NCI-H2029 (cell line): ENCODE measurements at regions not wholly inside any gene's neighbourhood (a gene's known extent, or its start where the extent isn't known, plus 50 kb on each side); places are given as distances from the start of the nearest gene placed in this dataset.
"Not testable (repeated sequence)": the region's sequence is repeated elsewhere in the genome, so short reads cannot be mapped to it uniquely, and the experiment has no call there.

ENCODE experiments used
- DNase-seq: peaks from one replicate; lab custom pipeline; 2025; lab: John Stamatoyannopoulos, UW

- DNase-seq = no peak
Measured at GRCh38 chr4:13902146-13902545, 274.6 kb upstream of the BOD1L1 start.

DNA sequence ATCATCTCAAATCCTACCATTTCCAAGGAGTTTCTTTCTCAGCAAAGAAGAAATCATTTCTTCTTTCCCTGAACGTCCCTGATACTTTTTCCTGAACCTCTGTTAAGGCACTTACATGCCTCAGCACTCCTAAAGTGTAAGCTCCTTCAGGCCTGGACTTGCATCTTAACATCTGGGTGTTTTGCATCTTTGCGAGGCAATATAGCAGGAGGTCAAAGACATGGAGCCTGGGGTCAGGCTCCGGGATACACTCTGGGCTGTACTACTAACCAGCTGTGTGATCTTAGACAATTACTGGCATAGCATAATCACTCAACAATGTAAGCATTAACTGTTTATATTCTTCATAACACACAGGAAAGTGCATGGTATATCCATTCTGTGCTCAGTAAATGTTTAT lies 275.5 kb upstream of the BOD1L1 start:
- DNase-seq = no peak

DNA sequence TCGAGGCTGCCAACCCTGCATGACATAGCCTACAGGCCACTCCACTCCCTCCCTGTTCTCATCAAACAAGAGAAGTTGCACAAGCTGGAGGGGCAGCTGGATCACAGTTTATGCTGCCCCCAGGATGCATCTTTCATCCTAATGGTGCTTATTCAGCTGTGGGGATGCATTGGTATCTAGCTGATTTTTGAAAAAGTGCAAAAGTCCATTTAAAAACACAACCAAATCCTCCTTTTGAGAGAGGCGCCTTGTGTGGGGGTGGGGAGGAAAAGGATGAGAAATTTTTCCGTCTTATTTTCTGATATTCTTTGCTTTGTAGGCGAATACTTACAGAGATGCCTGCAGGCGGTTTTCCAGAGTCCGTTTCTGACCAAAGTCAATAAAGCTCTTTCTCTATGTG lies 276.4 kb upstream of the BOD1L1 start:
- no peak for DNase-seq

GRCh38 chr4:13905543-13905942 lies 278.0 kb upstream of the BOD1L1 start:
- DNase-seq = no peak

DNA sequence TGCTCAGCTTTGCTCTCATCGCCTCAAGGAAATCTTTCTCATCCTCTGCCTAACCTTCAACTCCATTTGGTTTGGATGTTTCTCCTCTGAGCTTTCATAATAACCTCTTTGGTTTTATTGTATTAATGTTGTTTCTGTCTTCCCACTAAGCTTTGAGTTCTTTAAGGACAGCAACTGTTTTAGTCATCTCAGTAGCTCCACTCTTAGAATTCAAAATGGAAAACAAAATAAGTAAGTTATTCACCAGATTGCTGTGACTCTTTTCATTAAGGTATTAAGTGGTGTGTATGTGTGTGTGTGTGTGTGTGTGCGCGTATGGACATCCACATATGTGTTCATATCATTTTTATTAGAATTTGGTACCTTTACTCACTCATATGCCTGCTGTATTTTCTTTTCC lies 279.2 kb upstream of the BOD1L1 start:
- no peak for DNase-seq

DNA sequence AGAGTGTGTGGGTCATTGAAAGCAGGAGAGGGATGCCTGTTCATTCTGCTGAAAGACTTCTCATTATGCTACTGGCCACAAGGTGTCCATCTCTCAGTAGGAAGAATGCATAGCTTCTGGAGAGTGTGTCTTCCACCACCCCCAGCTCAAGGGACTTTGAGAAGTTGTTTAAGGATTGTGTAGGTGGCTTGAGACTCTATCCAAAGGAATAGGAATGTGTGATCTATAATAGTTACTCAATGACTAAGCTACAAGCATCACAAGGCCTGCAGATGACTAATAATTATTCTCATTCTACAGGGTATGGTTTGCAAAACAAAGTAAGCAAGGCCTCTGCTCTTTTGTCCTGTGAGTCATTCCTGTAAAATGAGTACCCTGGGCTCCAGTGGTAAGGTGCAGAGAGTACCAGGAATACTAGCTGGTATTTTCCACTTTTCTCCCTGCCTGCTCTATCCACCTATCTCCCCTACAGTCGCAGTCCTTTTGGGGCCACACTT lies 279.8 kb upstream of the BOD1L1 start:
- DNase-seq = no peak

DNA sequence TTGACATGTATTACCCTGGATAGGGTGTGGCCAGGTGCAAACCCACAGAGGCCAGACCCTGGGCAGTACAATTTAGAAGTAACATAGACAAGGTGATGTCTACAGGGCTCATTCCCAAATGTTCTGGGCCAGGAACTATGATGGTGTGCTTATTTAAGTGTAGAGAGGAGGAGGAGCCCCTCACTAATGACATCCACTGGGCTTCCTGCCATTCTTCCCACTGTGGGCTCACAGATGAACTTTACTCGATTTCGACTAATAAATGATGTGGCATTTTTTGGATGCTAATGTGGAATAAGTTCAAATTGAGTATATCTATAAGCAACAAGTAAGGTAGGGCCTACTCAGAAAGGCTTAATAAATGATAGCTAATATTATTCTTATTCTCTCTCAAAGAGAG lies 280.9 kb upstream of the BOD1L1 start:
- DNase-seq = no peak

- no peak for DNase-seq
Measured at GRCh38 chr4:13910556-13910955, 283.0 kb upstream of the BOD1L1 start.

- DNase-seq = no peak
Measured at GRCh38 chr4:13911256-13911655, 283.7 kb upstream of the BOD1L1 start.

DNA sequence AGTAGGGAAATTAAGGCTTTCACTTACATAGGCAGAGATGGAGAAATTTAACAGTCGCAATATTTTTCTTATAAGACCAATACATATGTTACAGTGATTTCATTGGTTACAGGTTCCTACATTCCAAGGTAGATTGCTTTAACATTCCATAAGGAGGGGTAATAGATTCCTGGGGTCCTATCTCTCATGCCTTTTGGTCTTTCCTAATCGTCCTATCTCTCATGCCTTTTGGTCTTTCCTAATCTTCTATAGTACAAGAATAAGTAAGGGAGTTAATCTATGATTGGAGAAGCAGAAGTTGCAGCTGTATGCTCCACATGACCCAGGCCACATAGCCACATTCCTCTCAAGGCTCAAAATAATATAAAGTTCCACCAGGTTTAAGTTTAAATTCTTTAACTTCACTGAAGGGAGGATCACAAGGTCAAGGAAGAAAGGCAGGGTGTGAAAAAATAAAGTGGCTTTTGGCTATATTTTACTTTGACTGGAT lies 285.0 kb upstream of the BOD1L1 start:
- no peak for DNase-seq

DNA sequence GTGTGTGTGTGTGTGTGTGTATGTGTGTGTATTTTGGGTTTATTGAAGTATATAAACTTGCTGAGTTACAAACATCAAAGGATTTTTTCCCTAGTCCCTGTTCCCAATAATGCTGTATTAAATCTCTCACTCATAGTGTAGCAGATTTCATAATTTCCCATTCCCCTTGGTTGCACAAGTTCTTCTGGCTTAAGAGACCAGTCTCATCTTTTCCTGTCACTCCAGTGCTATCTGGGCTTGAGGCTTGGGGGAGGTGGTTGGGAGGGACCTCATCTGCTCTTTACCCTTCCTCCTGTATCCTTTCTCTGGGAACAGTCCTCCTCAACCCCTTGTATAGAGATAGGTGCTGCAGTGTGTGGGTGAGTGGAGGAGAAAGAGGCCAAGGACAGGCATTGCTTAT lies 285.4 kb upstream of the BOD1L1 start:
- DNase-seq = no peak

DNA sequence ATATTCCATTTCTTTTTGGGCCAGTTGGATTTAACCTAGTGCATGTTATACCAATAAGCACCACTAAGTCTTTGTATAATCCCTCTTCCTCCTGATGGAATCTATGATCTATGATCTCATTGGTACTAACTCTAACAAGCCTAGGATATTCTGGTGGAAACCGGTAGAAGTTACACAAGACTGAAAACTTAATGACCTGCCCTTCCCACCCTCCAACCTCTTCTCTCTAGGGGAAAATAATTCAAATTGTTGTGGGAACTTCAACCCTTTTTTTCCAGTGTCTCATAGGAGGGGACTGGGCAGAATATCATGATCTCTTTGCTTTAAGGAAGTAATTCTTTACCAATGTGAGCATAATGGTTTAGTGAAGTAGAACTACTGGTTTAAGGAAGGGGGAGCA lies 289.5 kb upstream of the BOD1L1 start:
- no peak for DNase-seq

- no peak for DNase-seq
Measured at GRCh38 chr4:13918110-13918509, 290.6 kb upstream of the BOD1L1 start.

DNA sequence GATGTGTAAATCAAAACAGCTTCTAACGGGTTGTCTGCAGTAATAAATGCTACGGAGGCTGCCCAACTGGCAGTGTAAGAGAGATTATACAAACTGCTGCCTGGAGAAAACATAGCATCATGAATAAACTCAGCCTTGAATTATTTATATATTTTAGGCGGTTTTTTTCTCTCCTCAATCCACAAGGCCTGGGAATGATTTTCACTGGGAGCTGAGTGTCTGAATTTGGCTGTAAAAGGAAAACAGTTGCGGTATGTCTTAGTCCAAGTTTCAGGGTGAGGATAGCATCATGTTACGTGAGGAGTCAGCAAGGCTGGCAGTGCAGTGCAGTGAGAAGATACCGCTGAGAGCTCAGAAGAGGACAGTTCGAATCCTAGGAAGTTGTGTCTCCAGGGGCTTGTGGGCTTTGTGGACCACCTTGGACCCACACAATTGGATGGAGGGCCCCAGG lies 291.5 kb upstream of the BOD1L1 start:
- DNase-seq = no peak

DNA sequence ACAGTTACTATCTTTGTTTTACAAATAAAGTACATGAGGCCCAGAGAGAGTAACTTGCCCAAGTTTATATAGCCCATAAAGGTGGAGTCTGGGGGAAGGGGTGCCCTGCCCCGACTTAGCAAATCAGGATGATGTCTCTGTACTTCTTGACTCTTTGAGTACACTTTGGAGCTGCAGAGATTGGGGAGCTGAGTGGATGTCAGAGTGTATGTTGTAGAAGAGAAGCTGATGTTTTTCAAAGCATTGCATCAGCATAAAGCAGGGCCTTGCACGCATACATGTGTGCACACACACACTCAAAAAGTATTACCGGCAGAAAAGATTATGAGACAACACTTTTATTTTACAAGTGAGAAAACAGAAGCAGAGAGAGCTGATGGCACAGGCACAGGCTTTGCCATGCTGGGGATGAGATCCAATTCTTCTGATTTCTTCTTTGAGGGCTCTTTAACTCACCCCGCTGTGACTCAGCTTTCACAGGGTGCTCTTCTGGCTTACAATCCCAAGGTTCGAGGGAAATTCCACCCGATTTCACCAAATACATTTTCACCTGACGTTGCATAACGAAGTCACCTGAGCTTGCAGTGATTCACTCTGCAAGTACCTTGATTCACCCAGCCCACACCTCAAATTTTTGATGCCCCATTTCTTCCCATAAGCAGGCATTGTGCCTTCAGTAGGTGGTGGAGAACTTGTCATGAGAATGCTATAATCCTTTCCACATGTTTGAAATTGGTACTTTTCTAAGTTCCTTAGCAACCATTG lies 292.8 kb upstream of the BOD1L1 start:
- no peak for DNase-seq

GRCh38 chr4:13920901-13921300 lies 293.4 kb upstream of the BOD1L1 start:
- no peak for DNase-seq

DNA sequence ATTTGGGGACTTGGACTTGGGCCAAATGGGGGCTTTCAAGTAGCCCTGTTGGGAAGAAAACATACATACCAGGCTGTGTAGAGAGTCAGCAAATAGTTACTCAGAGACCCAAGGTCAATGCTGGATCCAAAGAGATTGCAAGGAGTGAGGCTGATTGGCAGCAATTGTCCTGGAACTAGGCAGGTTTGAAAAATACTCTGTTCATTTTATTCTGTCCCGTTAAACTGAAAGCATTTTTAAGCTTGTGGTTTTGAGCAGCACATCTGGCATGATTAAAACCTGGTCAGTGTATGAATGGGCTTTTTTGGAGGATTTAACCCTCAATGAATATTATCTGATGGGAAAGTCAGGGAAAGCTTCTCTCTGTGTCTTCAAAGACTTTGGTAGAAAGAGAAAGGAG lies 294.3 kb upstream of the BOD1L1 start:
- DNase-seq = no peak

DNA sequence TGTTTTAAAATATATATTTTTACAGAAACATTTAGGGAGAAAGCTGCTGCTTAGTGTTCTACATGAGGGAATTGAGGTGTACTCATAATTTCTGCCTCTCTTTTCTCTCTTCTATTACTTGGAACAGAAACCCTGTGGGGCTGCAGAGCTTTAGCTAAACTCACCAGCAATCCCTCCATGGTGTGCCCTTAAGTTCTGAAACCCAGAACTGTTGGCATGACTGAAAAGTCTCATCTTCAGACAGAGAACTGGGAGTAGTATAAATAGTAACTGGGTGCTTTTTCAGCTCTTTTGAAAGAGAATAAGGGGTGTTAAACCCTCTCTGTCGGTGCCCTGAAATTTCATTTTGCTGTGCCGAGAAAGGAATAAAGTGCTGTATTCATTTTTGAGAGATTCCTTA lies 294.9 kb upstream of the BOD1L1 start:
- DNase-seq = no peak

DNA sequence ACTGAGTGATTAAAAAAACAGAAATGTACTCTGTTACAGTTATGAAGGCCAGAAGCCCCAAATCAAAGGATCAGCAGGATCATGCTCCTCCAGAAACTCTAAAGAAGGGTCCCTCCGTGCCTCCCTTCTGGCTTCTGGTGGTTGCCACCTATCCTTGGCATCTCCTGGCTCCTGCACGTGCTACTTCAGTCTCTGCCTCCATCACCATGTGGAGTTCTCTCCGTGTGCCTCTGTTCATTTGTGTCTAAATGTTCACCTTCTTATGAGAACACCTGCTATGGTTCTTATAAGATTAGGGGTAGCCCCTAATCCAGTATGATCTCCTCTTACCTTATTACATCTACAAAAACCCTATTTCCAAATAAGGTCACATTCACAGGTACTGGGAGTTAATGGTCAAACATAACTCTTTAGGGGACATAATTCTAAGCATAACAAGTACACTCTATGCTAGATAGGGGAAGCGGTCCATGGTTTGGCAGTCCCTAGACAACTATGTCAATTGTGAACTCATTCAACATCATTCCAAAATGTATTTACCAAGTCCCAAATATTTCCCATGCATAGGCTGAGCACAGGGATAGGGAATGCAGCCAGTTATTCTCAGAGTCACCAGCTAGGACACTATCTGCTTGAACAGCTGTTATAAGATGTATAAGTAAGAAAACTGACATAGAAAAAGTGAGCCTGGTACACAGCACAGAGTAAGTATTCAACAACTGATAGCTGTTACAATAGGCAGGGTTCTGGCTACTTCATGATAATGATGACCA lies 295.5 kb upstream of the BOD1L1 start:
- no peak for DNase-seq

- not testable (repeated sequence) for DNase-seq
Measured at GRCh38 chr4:13924900-13925299, 297.4 kb upstream of the BOD1L1 start.

GRCh38 chr4:13928214-13928613 lies 300.7 kb upstream of the BOD1L1 start:
- DNase-seq = no peak

- DNase-seq = no peak
Measured at GRCh38 chr4:13930155-13930554, 302.6 kb upstream of the BOD1L1 start.

GRCh38 chr4:13933191-13933590 lies 305.7 kb upstream of the BOD1L1 start:
- DNase-seq = no peak
